Colonic mucosa (tissue), 4 donors: ENCODE measurements at regions not wholly inside any gene's neighbourhood (a gene's known extent, or its start where the extent isn't known, plus 50 kb on each side); places are given as distances from the start of the nearest gene placed in this dataset.
"Not testable (repeated sequence)": the region's sequence is repeated elsewhere in the genome, so short reads cannot be mapped to it uniquely, and the experiment has no call there.

Experiments used
- DNase-seq: peaks from one replicate; pipeline ENCODE4 v3.0.0-alpha.2; 2020
- H3K27ac ChIP-seq: fragments of 200-600 bp; one replicate; pipeline ENCODE4 v1.8.0; 2021
- H3K27me3 ChIP-seq: fragments of 200-600 bp; one replicate; pipeline ENCODE4 v1.8.0; 2021
- H3K36me3 ChIP-seq: fragments of 200-600 bp; one replicate; pipeline ENCODE4 v1.8.0; 2021
- H3K4me1 ChIP-seq: fragments of 200-600 bp; one replicate; pipeline ENCODE4 v1.8.0; 2021; ENCODE audit warnings: mild to moderate bottlenecking
- H3K4me3 ChIP-seq: fragments of 200-600 bp; one replicate; pipeline ENCODE4 v1.8.0; 2021
- H3K9ac ChIP-seq, 2 donors: one replicate each; pipeline ENCODE4 v1.7.0; 2013; ENCODE audit warnings: control low read depth in 2 of 2, low read depth in 2 of 2, low read length in 2 of 2
- H3K9me3 ChIP-seq: fragments of 200-600 bp; one replicate; pipeline ENCODE4 v1.8.0; 2021
- CTCF ChIP-seq: fragments of 200-600 bp; IDR thresholded peaks from one replicate; pipeline ENCODE4 v1.8.0; 2022; ENCODE audit warnings: antibody characterized with exemption, mild to moderate bottlenecking
- intact Hi-C: fragments of 100-400 bp; cut with DNase I; formaldehyde crosslinking; loops from one replicate; pipeline ENCODE4 v1.14.1; 2022
- donor health status: healthy.
- donor health status: DM: no; HTN: no; CAD: no.
- donor health status: DM: no; HTN: no; CAD: no.

DNA sequence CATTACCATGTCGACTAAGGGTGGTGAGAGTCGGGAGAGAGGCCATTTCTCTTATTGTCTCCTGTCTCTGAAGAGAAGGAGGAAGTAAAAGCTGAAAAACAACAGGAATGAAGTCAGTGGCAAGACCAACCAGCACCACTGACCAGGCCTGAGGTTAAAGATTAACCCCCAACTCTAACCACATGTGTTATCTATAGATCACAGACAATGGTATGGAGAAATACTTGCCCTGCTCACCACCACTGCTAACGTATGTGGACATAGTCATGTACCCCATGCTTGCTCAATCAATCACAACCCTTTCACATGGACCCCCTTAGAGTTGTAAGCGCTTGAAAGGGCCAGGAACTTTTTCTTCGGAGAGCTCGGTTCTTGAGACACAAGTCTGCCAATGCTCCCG is 690.9 kb upstream of the LMO3 start:
- Histone ChIP-seq H3K27me3 (no peaks in the 10 kb centered on the region), H3K9ac (no peak overlapping the region), H3K36me3 (no peaks in the 10 kb centered on the region), H3K4me1 (no peaks in the 10 kb centered on the region), H3K27ac (no peak overlapping the region), H3K9me3 (no peaks in the 10 kb centered on the region), H3K4me3 (no peak overlapping the region)
- intact Hi-C loops: no loop called here
- TF ChIP-seq CTCF: no peak
- no peak for DNase-seq

- Histone ChIP-seq H3K27ac (no peak overlapping the region), H3K9me3 (no peaks in the 10 kb centered on the region), H3K27me3 (no peaks in the 10 kb centered on the region), H3K4me3 (no peak overlapping the region), H3K9ac (no peak overlapping the region), H3K36me3 (no peaks in the 10 kb centered on the region), H3K4me1 (no peaks in the 10 kb centered on the region)
- TF ChIP-seq CTCF: no peak
- intact Hi-C loops: no loop called here
- DNase-seq: no peak
These were observed 680.9 kb upstream of the LMO3 start for GRCh38 chr12:17286874-17287273.

- Histone ChIP-seq H3K9me3 (no peaks in the 10 kb centered on the region), H3K4me3 (no peak overlapping the region), H3K27me3 (no peaks in the 10 kb centered on the region), H3K9ac (no peak overlapping the region), H3K36me3 (no peaks in the 10 kb centered on the region), H3K27ac (no peak overlapping the region), H3K4me1 (no peaks in the 10 kb centered on the region)
- no peak for TF ChIP-seq CTCF
- intact Hi-C loops: no loop called here
- no peak for DNase-seq
These were observed 678.9 kb upstream of the LMO3 start for GRCh38 chr12:17284873-17285272.

DNA sequence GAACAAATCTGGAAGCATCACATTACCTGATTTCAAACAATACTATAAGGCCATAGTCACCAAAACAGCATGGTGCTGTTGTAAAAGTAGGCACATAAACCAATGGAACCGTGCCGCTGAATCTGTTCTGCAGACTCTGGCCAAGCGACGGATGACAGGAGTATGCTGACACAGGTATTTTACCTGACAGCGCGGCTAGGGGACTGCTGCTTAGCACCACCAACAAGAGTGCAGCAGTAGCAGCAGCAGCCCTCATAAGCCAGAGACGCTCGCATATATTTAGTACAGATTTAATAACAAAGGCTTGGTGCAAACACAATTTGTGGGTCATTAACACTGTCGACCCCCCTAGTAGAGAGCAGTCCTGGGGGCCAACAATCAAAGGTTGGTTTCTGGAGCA is 677.6 kb upstream of the LMO3 start:
- Histone ChIP-seq H3K4me3 (no peak overlapping the region), H3K36me3 (no peaks in the 10 kb centered on the region), H3K9ac (no peak overlapping the region), H3K4me1 (no peaks in the 10 kb centered on the region), H3K9me3 (no peaks in the 10 kb centered on the region), H3K27ac (no peak overlapping the region), H3K27me3 (no peaks in the 10 kb centered on the region)
- intact Hi-C loops: no loop called here
- no peak for TF ChIP-seq CTCF
- DNase-seq: no peak

GRCh38 chr12:17282169-17282568 is 676.2 kb upstream of the LMO3 start:
- H3K4me1 ChIP-seq, H3K27ac ChIP-seq, intact Hi-C loops, H3K27me3 ChIP-seq, DNase-seq, H3K36me3 ChIP-seq, H3K9ac ChIP-seq, H3K9me3 ChIP-seq, H3K4me3 ChIP-seq: not testable (repeated sequence)

- no peak for DNase-seq
- Histone ChIP-seq H3K9ac (no peak overlapping the region), H3K27me3 (no peaks in the 10 kb centered on the region), H3K4me3 (no peak overlapping the region), H3K27ac (no peak overlapping the region), H3K36me3 (no peaks in the 10 kb centered on the region), H3K9me3 (no peaks in the 10 kb centered on the region), H3K4me1 (no peaks in the 10 kb centered on the region)
- TF ChIP-seq CTCF: no peak
- intact Hi-C loops: no loop called here
These were observed 673.0 kb upstream of the LMO3 start for GRCh38 chr12:17278946-17279345.
